ENCODE measurements at regions not wholly inside any gene's neighbourhood (a gene's known extent, or its start where the extent isn't known, plus 50 kb on each side); places are given as distances from the start of the nearest gene placed in this dataset.

GRCh38 chr3:147736226-147736625 lies 327.1 kb downstream of the ZIC1 start:
- H3K27ac ChIP-seq (ENCODE audit: low read depth in 1 of 2, low read length in 2 of 2) = no peak overlapping the region
- no peak for DNase-seq
- intact Hi-C loops (cut with DNase I) = no loop called here
- no peak overlapping the region for H3K4me3 ChIP-seq (ENCODE audit: low read length in 2 of 2)
- H3K36me3 ChIP-seq (ENCODE audit: control insufficient read depth in 1 of 2, insufficient read depth in 2 of 2, low read length in 1 of 2) = no peaks in the 10 kb centered on the region
- no peak for ATAC-seq (ENCODE audit: low FRiP score)
- 52 to 62% methylated on average over 2 of the region's 2 CpGs for WGBS, 2 donors
- peaks cover 0 to 1% of the 10 kb centered on the region in 2 donors for H3K4me1 ChIP-seq (ENCODE audit: control insufficient read depth in 1 of 2, insufficient read depth in 2 of 2, low read length in 2 of 2)
- no peaks in the 10 kb centered on the region for H3K9me3 ChIP-seq (ENCODE audit: control insufficient read depth, low read length)
- H3K27me3 ChIP-seq (ENCODE audit: control insufficient read depth in 1 of 2, insufficient read depth in 2 of 2, low read length in 1 of 2) = no peaks in the 10 kb centered on the region

- 51 to 73% methylated on average over 1 of the region's 1 CpG for WGBS, 2 donors
- H3K27ac ChIP-seq (ENCODE audit: low read depth in 1 of 2, low read length in 2 of 2) = no peak overlapping the region
- H3K4me3 ChIP-seq (ENCODE audit: low read length in 2 of 2) = no peak overlapping the region
- no peaks in the 10 kb centered on the region for H3K27me3 ChIP-seq (ENCODE audit: control insufficient read depth in 1 of 2, insufficient read depth in 2 of 2, low read length in 1 of 2)
- no peaks in the 10 kb centered on the region for H3K36me3 ChIP-seq (ENCODE audit: control insufficient read depth in 1 of 2, insufficient read depth in 2 of 2, low read length in 1 of 2)
- ATAC-seq (ENCODE audit: low FRiP score) (no peak), DNase-seq (no peak)
- peaks cover 0 to 1% of the 10 kb centered on the region in 2 donors for H3K4me1 ChIP-seq (ENCODE audit: control insufficient read depth in 1 of 2, insufficient read depth in 2 of 2, low read length in 2 of 2)
- intact Hi-C loops (cut with DNase I) = no loop called here
- H3K9me3 ChIP-seq (ENCODE audit: control insufficient read depth, low read length) = no peaks in the 10 kb centered on the region
Measured at GRCh38 chr3:147737376-147737775, 328.2 kb downstream of the ZIC1 start.

GRCh38 chr3:147740928-147741327 lies 331.8 kb downstream of the ZIC1 start:
- WGBS, 2 donors = 84 to 85% methylated on average over 1 of the region's 1 CpG
- intact Hi-C loops (cut with DNase I) = no loop called here

GRCh38 chr3:147744967-147745366 lies 335.8 kb downstream of the ZIC1 start:
- no peak for DNase-seq
- H3K27ac ChIP-seq (ENCODE audit: low read depth in 1 of 2, low read length in 2 of 2) = no peak overlapping the region
- intact Hi-C loops (cut with DNase I) = no loop called here
- 72 to 81% methylated on average over 2 of the region's 2 CpGs for WGBS, 2 donors
- no peak for ATAC-seq (ENCODE audit: low FRiP score)
- no peak overlapping the region for H3K4me3 ChIP-seq (ENCODE audit: low read length in 2 of 2)
- no peaks in the 10 kb centered on the region for H3K36me3 ChIP-seq (ENCODE audit: control insufficient read depth in 1 of 2, insufficient read depth in 2 of 2, low read length in 1 of 2)
- no peaks in the 10 kb centered on the region for H3K27me3 ChIP-seq (ENCODE audit: control insufficient read depth in 1 of 2, insufficient read depth in 2 of 2, low read length in 1 of 2)
- H3K4me1 ChIP-seq (ENCODE audit: control insufficient read depth in 1 of 2, insufficient read depth in 2 of 2, low read length in 2 of 2) = no peaks in the 10 kb centered on the region
- H3K9me3 ChIP-seq (ENCODE audit: control insufficient read depth, low read length) = no peaks in the 10 kb centered on the region

More at GRCh38 chr3:147740928-147741327, 331.8 kb downstream of the ZIC1 start:
- no peak for ATAC-seq (ENCODE audit: low FRiP score)
- Histone ChIP-seq H3K27ac (ENCODE audit: low read depth in 1 of 2, low read length in 2 of 2) (no peak overlapping the region), H3K36me3 (ENCODE audit: control insufficient read depth in 1 of 2, insufficient read depth in 2 of 2, low read length in 1 of 2) (no peaks in the 10 kb centered on the region), H3K4me1 (ENCODE audit: control insufficient read depth in 1 of 2, insufficient read depth in 2 of 2, low read length in 2 of 2) (peaks cover 0 to 1% of the 10 kb centered on the region in 2 donors), H3K27me3 (ENCODE audit: control insufficient read depth in 1 of 2, insufficient read depth in 2 of 2, low read length in 1 of 2) (no peaks in the 10 kb centered on the region), H3K9me3 (ENCODE audit: control insufficient read depth, low read length) (no peaks in the 10 kb centered on the region), H3K4me3 (ENCODE audit: low read length in 2 of 2) (no peak overlapping the region)
- DNase-seq = no peak

GRCh38 chr3:147755310-147755709 lies 346.1 kb downstream of the ZIC1 start:
- intact Hi-C loops (cut with DNase I) = no loop called here
- H3K4me1 ChIP-seq (ENCODE audit: control insufficient read depth in 1 of 2, insufficient read depth in 2 of 2, low read length in 2 of 2) = peaks cover 0 to 2% of the 10 kb centered on the region in 2 donors
- no peaks in the 10 kb centered on the region for H3K9me3 ChIP-seq (ENCODE audit: control insufficient read depth, low read length)
- DNase-seq = no peak
- no peak for ATAC-seq (ENCODE audit: low FRiP score)
- WGBS, 2 donors = 88% methylated on average over 3 of the region's 3 CpGs
- H3K27ac ChIP-seq (ENCODE audit: low read depth in 1 of 2, low read length in 2 of 2) = no peak overlapping the region
- H3K36me3 ChIP-seq (ENCODE audit: control insufficient read depth in 1 of 2, insufficient read depth in 2 of 2, low read length in 1 of 2) = no peaks in the 10 kb centered on the region
- no peaks in the 10 kb centered on the region for H3K27me3 ChIP-seq (ENCODE audit: control insufficient read depth in 1 of 2, insufficient read depth in 2 of 2, low read length in 1 of 2)
- no peak overlapping the region for H3K4me3 ChIP-seq (ENCODE audit: low read length in 2 of 2)

GRCh38 chr3:147756476-147756875 lies 347.3 kb downstream of the ZIC1 start:
- WGBS, 2 donors = 96 to 98% methylated on average over 3 of the region's 3 CpGs
- Histone ChIP-seq H3K27me3 (ENCODE audit: control insufficient read depth in 1 of 2, insufficient read depth in 2 of 2, low read length in 1 of 2) (no peaks in the 10 kb centered on the region), H3K36me3 (ENCODE audit: control insufficient read depth in 1 of 2, insufficient read depth in 2 of 2, low read length in 1 of 2) (no peaks in the 10 kb centered on the region), H3K4me1 (ENCODE audit: control insufficient read depth in 1 of 2, insufficient read depth in 2 of 2, low read length in 2 of 2) (peaks cover 0 to 2% of the 10 kb centered on the region in 2 donors), H3K4me3 (ENCODE audit: low read length in 2 of 2) (no peak overlapping the region), H3K27ac (ENCODE audit: low read depth in 1 of 2, low read length in 2 of 2) (no peak overlapping the region), H3K9me3 (ENCODE audit: control insufficient read depth, low read length) (no peaks in the 10 kb centered on the region)
- ATAC-seq (ENCODE audit: low FRiP score) = no peak
- no peak for DNase-seq
- intact Hi-C loops (cut with DNase I) = no loop called here

- intact Hi-C loops (cut with DNase I) = no loop called here
- ATAC-seq (ENCODE audit: low FRiP score) (no peak), DNase-seq (no peak)
- Histone ChIP-seq H3K4me1 (ENCODE audit: control insufficient read depth in 1 of 2, insufficient read depth in 2 of 2, low read length in 2 of 2) (peaks cover 0 to 2% of the 10 kb centered on the region in 2 donors), H3K9me3 (ENCODE audit: control insufficient read depth, low read length) (no peaks in the 10 kb centered on the region), H3K27me3 (ENCODE audit: control insufficient read depth in 1 of 2, insufficient read depth in 2 of 2, low read length in 1 of 2) (no peaks in the 10 kb centered on the region), H3K27ac (ENCODE audit: low read depth in 1 of 2, low read length in 2 of 2) (no peak overlapping the region), H3K4me3 (ENCODE audit: low read length in 2 of 2) (no peak overlapping the region), H3K36me3 (ENCODE audit: control insufficient read depth in 1 of 2, insufficient read depth in 2 of 2, low read length in 1 of 2) (no peaks in the 10 kb centered on the region)
- 11 to 18% methylated on average over 3 of the region's 3 CpGs for WGBS, 2 donors
Measured at GRCh38 chr3:147757866-147758265, 348.7 kb downstream of the ZIC1 start.

GRCh38 chr3:147758771-147759170 lies 349.6 kb downstream of the ZIC1 start:
- intact Hi-C loops (cut with DNase I) = no loop called here
- Histone ChIP-seq H3K27me3 (ENCODE audit: control insufficient read depth in 1 of 2, insufficient read depth in 2 of 2, low read length in 1 of 2) (no peaks in the 10 kb centered on the region), H3K27ac (ENCODE audit: low read depth in 1 of 2, low read length in 2 of 2) (no peak overlapping the region), H3K4me3 (ENCODE audit: low read length in 2 of 2) (no peak overlapping the region), H3K36me3 (ENCODE audit: control insufficient read depth in 1 of 2, insufficient read depth in 2 of 2, low read length in 1 of 2) (no peaks in the 10 kb centered on the region), H3K4me1 (ENCODE audit: control insufficient read depth in 1 of 2, insufficient read depth in 2 of 2, low read length in 2 of 2) (peaks cover 0 to 2% of the 10 kb centered on the region in 2 donors), H3K9me3 (ENCODE audit: control insufficient read depth, low read length) (no peaks in the 10 kb centered on the region)
- ATAC-seq (ENCODE audit: low FRiP score) = peak; percentile 71
- WGBS, 2 donors = 1 to 5% methylated on average over 2 of the region's 2 CpGs
- no peak for DNase-seq

- intact Hi-C loops (cut with DNase I) = no loop called here
Measured at GRCh38 chr3:147760085-147760484, 350.9 kb downstream of the ZIC1 start.

More at GRCh38 chr3:147760085-147760484, 350.9 kb downstream of the ZIC1 start:
- no peak overlapping the region for H3K27ac ChIP-seq (ENCODE audit: low read depth in 1 of 2, low read length in 2 of 2)
- ATAC-seq (ENCODE audit: low FRiP score) = no peak
- no peak overlapping the region for H3K4me3 ChIP-seq (ENCODE audit: low read length in 2 of 2)
- H3K27me3 ChIP-seq (ENCODE audit: control insufficient read depth in 1 of 2, insufficient read depth in 2 of 2, low read length in 1 of 2) = no peaks in the 10 kb centered on the region
- WGBS, 2 donors = 95 to 96% methylated on average over 1 of the region's 1 CpG
- H3K4me1 ChIP-seq (ENCODE audit: control insufficient read depth in 1 of 2, insufficient read depth in 2 of 2, low read length in 2 of 2) = peaks cover 0 to 2% of the 10 kb centered on the region in 2 donors
- DNase-seq = no peak
- no peaks in the 10 kb centered on the region for H3K9me3 ChIP-seq (ENCODE audit: control insufficient read depth, low read length)
- no peaks in the 10 kb centered on the region for H3K36me3 ChIP-seq (ENCODE audit: control insufficient read depth in 1 of 2, insufficient read depth in 2 of 2, low read length in 1 of 2)
